Fibroblast of lung (primary cell): ENCODE measurements at regions not wholly inside any gene's neighbourhood (a gene's known extent, or its start where the extent isn't known, plus 50 kb on each side); places are given as distances from the start of the nearest gene placed in this dataset.

ENCODE experiments used
- EZH2 ChIP-seq: IDR thresholded peaks from 2 replicates; pipeline ENCODE4 v1.5.1; 2012; ENCODE audit warnings: low read length, control low read depth, mild to moderate bottlenecking; ENCODE audit errors: missing control alignments
- TF ChIP-seq, protein P1 (sequence below), 2 donors: IDR thresholded peaks in 1 of 2; conservative IDR thresholded peaks in 1 of 2; 1 replicate in 1 of 2; 2 replicates in 1 of 2; pipeline ENCODE4 v1.5.1; 2011 to 2012; ENCODE audit warnings: low read length in 2 of 2, control low read depth in 1 of 2, inconsistent platforms in 1 of 2, low read depth in 1 of 2, mild to moderate bottlenecking in 1 of 2

DNA sequence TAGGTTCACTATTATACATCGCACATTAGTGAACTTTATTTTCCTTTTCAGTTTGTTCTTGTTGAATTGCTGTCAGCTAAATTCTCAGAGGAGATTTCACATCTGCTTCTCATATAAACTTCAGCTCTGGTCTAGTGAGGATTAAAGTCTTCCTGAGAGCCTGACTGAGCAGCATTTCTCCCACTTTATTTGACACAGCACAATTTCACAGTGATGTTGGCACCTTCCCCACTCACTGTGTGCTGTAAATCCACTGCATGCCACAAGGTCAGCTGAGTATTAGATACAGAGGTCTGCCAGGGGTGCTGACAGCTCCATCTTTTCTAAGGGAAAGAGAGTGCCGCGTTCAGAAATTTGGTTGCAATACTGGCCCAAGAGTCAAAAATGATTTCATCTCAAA lies 567.4 kb downstream of the PRR16 start:
- TF ChIP-seq, protein P1, sequence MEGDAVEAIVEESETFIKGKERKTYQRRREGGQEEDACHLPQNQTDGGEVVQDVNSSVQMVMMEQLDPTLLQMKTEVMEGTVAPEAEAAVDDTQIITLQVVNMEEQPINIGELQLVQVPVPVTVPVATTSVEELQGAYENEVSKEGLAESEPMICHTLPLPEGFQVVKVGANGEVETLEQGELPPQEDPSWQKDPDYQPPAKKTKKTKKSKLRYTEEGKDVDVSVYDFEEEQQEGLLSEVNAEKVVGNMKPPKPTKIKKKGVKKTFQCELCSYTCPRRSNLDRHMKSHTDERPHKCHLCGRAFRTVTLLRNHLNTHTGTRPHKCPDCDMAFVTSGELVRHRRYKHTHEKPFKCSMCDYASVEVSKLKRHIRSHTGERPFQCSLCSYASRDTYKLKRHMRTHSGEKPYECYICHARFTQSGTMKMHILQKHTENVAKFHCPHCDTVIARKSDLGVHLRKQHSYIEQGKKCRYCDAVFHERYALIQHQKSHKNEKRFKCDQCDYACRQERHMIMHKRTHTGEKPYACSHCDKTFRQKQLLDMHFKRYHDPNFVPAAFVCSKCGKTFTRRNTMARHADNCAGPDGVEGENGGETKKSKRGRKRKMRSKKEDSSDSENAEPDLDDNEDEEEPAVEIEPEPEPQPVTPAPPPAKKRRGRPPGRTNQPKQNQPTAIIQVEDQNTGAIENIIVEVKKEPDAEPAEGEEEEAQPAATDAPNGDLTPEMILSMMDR (conservative IDR thresholded peaks at IDR 0.05 in 1 of 2, IDR thresholded peaks at IDR 0.05 in 1 of 2; ENCODE audit: low read depth in 1 of 2, low read length in 2 of 2): no peak
- TF ChIP-seq EZH2: no peak
